ENCODE measurements at regions not wholly inside any gene's neighbourhood (a gene's known extent, or its start where the extent isn't known, plus 50 kb on each side); places are given as distances from the start of the nearest gene placed in this dataset.

- no peak for DNase-seq
These were observed 209.0 kb downstream of the THBS2 start for GRCh38 chr6:169044381-169045230.

- no peak for DNase-seq
These were observed 211.6 kb downstream of the THBS2 start for GRCh38 chr6:169042061-169042460.

GRCh38 chr6:169041078-169041477 is 212.6 kb downstream of the THBS2 start:
- no peak for DNase-seq

GRCh38 chr6:169038691-169039090 is 215.0 kb downstream of the THBS2 start:
- DNase-seq, result no peak

- no peak for DNase-seq
These were observed 218.0 kb downstream of the THBS2 start for GRCh38 chr6:169035385-169036240.

- no peak for DNase-seq
These were observed 219.0 kb downstream of the THBS2 start for GRCh38 chr6:169034516-169035167.

GRCh38 chr6:169029861-169030260 is 223.8 kb downstream of the THBS2 start:
- DNase-seq, result no peak

- DNase-seq, result no peak
These were observed 225.3 kb downstream of the THBS2 start for GRCh38 chr6:169028343-169028742.

- no peak for DNase-seq
These were observed 227.5 kb downstream of the THBS2 start for GRCh38 chr6:169026175-169026574.

- no peak for DNase-seq
These were observed 229.5 kb downstream of the THBS2 start for GRCh38 chr6:169024047-169024660.

- DNase-seq, result no peak
These were observed 230.3 kb downstream of the THBS2 start for GRCh38 chr6:169023161-169023874.

- DNase-seq, result no peak
These were observed 231.6 kb downstream of the THBS2 start for GRCh38 chr6:169022079-169022478.

GRCh38 chr6:169020821-169021220 is 232.8 kb downstream of the THBS2 start:
- DNase-seq, result no peak

- no peak for DNase-seq
These were observed 233.7 kb downstream of the THBS2 start for GRCh38 chr6:169019727-169020491.

GRCh38 chr6:169019111-169019510 is 234.5 kb downstream of the THBS2 start:
- no peak for DNase-seq

GRCh38 chr6:169016758-169017157 is 236.9 kb downstream of the THBS2 start:
- DNase-seq, result no peak

- DNase-seq, result no peak
These were observed 239.1 kb downstream of the THBS2 start for GRCh38 chr6:169014211-169015197.

- DNase-seq, result no peak
These were observed 244.0 kb downstream of the THBS2 start for GRCh38 chr6:169009628-169010027.

GRCh38 chr6:169008641-169009257 is 244.9 kb downstream of the THBS2 start:
- DNase-seq, result no peak

- no peak for DNase-seq
These were observed 248.5 kb downstream of the THBS2 start for GRCh38 chr6:169005166-169005565.
